NCI-H2107 (cell line): ENCODE measurements at regions not wholly inside any gene's neighbourhood (a gene's known extent, or its start where the extent isn't known, plus 50 kb on each side); places are given as distances from the start of the nearest gene placed in this dataset.

Experiments
- DNase-seq: peaks from one replicate; lab custom pipeline; 2025; lab: John Stamatoyannopoulos, UW

GRCh38 chr13:78779608-78780007 lies 120.7 kb upstream of the OBI1 start:
- DNase-seq = peak; percentile 15

DNA sequence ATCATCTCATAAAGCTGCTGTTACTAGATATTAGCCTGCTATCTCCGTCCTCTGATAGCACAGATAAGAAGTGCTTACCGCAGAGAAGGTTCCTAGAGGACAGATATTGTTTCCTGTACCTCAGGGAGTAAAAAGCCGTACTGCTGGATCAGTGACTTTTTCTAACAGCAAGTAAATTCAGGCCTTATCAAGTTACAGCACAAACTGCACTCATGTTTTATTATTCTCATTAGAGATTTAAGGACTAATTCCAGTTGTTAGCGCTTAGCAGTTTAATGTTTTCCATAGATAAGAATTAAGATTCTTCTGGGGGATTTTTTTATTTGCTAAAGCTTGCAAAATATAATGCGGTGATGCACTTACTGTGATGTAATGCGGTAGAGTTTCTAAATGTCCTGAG lies 119.0 kb upstream of the OBI1 start:
- DNase-seq = no peak

DNA sequence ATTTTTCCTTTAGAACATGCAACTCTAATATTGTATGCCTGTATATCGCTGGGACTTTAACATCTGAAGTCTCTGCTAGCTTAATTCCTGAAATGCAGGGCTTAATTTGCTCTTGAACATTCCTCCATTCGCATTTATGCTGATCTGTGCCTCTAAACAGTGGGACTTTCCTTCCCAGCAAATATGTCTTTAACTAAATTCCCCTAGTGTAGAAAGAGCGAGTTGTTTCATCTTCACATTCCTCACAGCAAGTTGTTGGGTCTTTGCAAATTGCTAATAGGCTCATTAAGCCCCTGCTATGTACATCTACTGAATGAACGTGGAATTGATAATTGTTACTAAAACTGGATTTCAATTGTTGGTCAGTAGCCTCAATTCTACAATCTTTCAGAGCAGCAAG lies 118.4 kb upstream of the OBI1 start:
- no peak for DNase-seq

GRCh38 chr13:78772933-78773332 lies 114.0 kb upstream of the OBI1 start:
- DNase-seq = no peak

DNA sequence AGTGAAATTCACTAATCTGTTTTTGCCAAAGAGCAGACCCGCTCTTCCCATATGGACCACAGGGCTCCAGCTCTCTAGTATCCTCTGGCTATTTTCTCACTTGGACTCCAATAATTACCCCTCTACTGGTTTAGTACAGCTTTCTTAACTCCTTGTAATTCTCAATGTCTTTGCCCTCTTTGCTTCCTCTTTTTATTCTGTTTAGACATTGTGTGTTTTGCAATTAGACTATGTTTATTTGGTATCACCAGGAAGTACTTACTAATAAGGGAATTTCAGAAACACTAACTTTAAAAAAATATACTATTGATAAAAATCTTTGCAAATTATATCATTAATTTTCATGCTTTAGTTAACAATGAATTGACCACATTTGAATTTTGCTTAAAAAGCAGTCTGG lies 111.6 kb upstream of the OBI1 start:
- DNase-seq = no peak

- no peak for DNase-seq
Observed at GRCh38 chr13:78768950-78769349, 110.0 kb upstream of the OBI1 start.

- DNase-seq = no peak
Observed at GRCh38 chr13:78764665-78765064, 105.7 kb upstream of the OBI1 start.

GRCh38 chr13:78762825-78763224 lies 103.9 kb upstream of the OBI1 start:
- no peak for DNase-seq

DNA sequence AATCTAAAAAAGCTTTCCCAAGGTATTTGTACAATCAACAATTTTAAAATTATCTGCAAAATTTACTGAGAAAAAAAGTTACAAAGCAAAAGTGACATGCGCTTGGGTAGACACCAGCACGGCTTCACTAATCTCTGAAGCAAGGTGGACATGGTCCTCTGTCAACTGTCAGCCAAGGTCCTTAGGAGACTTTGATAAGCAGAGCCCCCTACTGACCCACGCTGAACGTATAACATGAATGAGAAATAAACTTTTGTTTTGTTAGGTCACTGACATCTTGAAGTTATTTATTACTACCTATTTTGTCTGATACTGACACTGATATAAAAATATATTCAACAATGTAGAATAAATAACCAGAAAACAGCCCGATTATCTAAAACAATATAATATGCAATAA lies 100.7 kb upstream of the OBI1 start:
- DNase-seq = no peak

- no peak for DNase-seq
Observed at GRCh38 chr13:78758549-78758948, 99.6 kb upstream of the OBI1 start.

- no peak for DNase-seq
Observed at GRCh38 chr13:78753435-78753834, 94.5 kb upstream of the OBI1 start.

GRCh38 chr13:78750735-78751134 lies 91.8 kb upstream of the OBI1 start:
- no peak for DNase-seq

DNA sequence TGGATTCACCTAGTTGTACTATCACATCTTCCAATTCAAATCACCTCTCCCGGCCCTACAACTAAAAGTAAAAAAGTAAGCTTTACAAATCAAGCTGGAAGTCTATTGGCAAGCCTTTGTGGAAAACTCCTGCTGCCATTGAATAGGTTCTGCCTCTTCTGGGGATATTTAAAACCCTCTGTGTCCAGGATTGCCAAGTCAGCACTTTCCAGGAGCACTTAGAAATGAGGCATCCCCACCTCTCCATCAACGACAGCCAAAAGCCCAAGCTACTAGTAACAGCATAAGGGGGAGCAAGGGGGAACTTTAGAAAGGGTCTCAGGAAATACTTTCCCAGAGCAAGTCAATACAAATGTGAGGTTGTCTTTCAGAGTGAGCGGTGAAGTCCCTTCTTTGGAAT lies 85.0 kb upstream of the OBI1 start:
- DNase-seq = no peak

DNA sequence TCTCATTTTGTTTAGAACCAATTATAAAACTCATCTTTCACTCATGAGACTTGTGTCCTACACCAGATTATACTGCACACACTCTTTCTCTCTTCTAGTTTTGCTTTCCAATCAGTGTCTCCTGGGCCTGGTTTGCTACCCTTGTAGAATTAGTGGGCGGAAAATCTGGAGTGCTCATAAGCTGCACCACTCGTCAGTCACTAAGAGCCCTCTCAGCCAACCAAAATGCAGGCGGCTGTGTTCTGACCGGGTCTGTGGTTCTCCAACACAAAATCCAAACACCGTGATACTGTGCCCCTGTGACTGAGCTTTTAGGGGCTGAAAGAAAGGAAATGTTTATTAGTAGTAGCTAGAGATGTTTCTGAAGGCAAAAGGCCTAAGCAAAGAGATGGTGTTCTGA lies 83.7 kb upstream of the OBI1 start:
- peak; percentile 54 for DNase-seq

GRCh38 chr13:78736142-78736541 lies 77.2 kb upstream of the OBI1 start:
- no peak for DNase-seq

DNA sequence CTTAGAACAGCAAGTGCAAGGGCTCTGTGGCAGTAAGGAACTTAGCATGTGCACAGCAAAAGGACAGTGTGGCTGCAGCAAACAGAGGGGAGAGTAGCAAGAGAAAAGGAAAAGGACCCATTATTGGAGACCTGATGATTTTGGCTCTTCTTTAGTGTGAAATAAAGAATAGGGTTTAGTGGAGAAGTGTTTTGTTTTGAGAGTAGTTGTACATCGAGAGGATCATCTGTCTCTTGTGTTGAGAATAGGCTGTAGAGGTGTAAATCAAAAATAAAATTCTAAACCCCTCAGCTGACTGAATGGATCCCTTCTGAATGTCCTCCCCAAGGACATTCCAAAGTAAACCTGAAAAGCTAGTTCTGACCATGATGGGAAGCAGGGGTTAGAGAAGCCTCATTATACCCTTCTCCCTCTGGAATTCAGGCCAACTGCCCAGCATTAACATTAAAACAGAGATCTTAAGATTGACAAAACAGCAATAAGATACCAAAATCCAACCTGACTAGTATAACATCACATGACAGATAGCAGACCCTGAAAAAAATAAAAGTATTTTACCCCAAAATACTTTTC lies 73.6 kb upstream of the OBI1 start:
- DNase-seq = no peak

- no peak for DNase-seq
Observed at GRCh38 chr13:78722700-78723099, 63.7 kb upstream of the OBI1 start.

DNA sequence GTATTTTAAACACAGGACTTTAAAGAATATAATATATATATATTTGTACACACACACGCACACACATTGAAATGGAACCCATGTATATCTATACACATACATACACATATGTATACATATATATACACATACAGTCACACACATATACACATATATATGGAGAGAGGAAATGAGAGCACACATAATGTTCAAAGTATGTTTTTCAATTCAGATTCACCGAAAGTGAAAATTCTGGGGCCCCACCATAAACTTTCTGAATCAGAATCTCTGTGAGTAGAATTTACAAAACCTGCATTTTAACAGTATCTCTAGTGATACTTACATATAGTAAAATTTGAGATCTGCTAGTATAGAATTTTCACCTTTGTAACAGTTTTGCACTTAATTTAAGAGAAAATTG lies 60.4 kb upstream of the OBI1 start:
- no peak for DNase-seq

DNA sequence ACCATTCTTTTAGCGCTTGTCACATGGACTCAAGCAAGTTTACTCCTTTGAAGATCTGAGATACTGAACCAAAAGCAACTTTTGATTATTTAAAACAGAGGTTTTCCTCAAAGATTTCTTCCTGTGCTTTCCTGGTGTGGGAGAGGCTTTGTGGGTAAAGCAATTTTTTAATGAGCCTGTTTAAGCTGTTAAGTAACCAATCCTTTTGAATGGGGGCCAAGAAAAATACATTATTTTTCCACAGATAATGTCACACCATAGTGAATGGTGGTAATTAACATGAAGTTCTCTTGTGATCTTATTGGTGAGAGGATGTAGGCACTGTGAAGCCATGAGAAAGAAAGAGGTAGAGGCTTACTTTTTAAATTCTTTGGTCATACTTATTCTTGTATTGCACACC lies 55.8 kb upstream of the OBI1 start:
- no peak for DNase-seq

DNA sequence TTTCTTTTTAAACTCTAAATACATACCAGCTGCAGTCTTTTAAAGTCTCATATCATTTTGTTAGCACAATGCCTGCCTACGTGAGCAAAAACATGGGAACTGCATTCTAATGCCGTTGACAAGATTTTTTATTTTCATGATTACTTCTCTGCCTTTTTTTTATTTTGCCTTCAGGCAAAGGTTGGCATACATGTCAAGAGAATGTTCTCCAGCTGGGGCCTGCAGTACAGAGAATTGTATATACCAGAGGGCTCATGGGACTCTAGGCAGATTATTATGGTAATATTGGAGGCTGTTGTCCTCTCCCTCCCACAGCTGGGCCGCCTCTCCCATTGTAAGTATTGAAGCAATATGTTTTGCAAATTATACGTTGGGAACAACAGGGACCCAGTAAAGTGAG lies 53.9 kb upstream of the OBI1 start:
- DNase-seq = no peak

DNA sequence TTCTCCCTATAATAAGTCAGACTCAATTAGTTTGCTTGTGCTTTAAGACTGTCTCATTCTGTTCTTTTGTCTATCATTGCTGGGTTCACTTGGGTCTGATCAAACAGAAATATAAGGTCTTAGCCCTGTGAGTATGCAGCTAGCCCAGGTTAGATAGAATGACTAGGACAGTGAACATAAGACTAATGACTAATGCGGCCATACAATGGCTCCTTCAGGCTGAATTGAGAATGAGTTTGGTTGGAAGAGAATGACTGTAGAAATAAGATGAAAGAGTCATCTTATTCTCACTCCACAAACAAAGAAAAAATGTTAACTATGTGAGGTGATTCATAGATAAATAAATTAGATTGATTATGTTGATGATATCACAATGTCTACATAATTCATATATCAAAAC lies 50.1 kb upstream of the OBI1 start:
- DNase-seq = no peak
